ENCODE measurements at regions not wholly inside any gene's neighbourhood (a gene's known extent, or its start where the extent isn't known, plus 50 kb on each side); places are given as distances from the start of the nearest gene placed in this dataset.

- no peak for DNase-seq (ENCODE audit: low read depth in 2 of 2)
- H2AFZ ChIP-seq (ENCODE audit: low read length), result no peak overlapping the region
- H3K27me3 ChIP-seq (ENCODE audit: control insufficient read depth, insufficient read depth, low read length), result no peaks in the 10 kb centered on the region
- H4K20me1 ChIP-seq (ENCODE audit: control insufficient read depth, extremely low read depth, insufficient read depth, low read length), result no peaks in the 10 kb centered on the region
- no peaks in the 10 kb centered on the region for H3K36me3 ChIP-seq (ENCODE audit: control insufficient read depth, insufficient read depth, low read length)
- H3K4me1 ChIP-seq (ENCODE audit: control insufficient read depth, extremely low read depth, insufficient read depth, low read length), result no peaks in the 10 kb centered on the region
- TF ChIP-seq, protein P1, sequence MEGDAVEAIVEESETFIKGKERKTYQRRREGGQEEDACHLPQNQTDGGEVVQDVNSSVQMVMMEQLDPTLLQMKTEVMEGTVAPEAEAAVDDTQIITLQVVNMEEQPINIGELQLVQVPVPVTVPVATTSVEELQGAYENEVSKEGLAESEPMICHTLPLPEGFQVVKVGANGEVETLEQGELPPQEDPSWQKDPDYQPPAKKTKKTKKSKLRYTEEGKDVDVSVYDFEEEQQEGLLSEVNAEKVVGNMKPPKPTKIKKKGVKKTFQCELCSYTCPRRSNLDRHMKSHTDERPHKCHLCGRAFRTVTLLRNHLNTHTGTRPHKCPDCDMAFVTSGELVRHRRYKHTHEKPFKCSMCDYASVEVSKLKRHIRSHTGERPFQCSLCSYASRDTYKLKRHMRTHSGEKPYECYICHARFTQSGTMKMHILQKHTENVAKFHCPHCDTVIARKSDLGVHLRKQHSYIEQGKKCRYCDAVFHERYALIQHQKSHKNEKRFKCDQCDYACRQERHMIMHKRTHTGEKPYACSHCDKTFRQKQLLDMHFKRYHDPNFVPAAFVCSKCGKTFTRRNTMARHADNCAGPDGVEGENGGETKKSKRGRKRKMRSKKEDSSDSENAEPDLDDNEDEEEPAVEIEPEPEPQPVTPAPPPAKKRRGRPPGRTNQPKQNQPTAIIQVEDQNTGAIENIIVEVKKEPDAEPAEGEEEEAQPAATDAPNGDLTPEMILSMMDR (conservative IDR thresholded peaks at IDR 0.05 in 1 of 2, IDR thresholded peaks at IDR 0.05 in 1 of 2; ENCODE audit: low read depth in 1 of 2, low read length in 2 of 2), result no peak
- no peak for TF ChIP-seq EZH2 (IDR thresholded peaks at IDR 0.05; ENCODE audit: low read length, missing control alignments)
- H3K9me3 ChIP-seq (ENCODE audit: control insufficient read depth, insufficient read depth, low read depth, low read length), result no peaks in the 10 kb centered on the region
- no peaks in the 10 kb centered on the region for H3K79me2 ChIP-seq (ENCODE audit: control insufficient read depth, insufficient read depth, low read length)
- no peak overlapping the region for H3K4me3 ChIP-seq (replicated peaks in 1 of 4; ENCODE audit: control extremely low read depth in 1 of 4, insufficient read depth in 1 of 4, low read depth in 3 of 4, low read length in 4 of 4)
- H3K27ac ChIP-seq (ENCODE audit: insufficient read depth, low read length), result no peak overlapping the region
- no peak overlapping the region for H3K4me2 ChIP-seq (ENCODE audit: extremely low read depth, insufficient read depth, low read length)
- no peak overlapping the region for H3K9ac ChIP-seq (ENCODE audit: insufficient read depth, low read length)
These were observed 269.3 kb upstream of the LYPLAL1 start for GRCh38 chr1:218904416-218904815.

DNA sequence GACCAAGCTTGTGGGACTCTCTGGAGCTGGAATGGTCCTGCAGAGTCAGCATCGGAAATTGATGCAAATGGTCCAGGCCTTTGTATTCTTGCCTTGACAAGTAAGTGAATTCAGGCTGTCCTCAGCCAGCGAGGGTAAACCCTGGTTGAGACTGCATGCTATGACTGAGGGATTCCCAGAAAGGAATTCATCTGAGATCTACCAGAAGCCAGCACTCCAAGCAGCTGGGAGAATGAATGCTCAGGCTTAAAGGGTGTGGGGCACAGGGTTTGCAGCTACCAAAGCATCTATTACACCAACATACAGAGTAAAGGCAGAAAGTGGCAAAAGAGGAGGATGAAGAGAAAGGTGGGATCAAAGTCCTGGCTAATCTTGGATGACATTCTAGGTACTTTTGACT lies 257.0 kb upstream of the LYPLAL1 start:
- H3K27ac ChIP-seq (ENCODE audit: insufficient read depth, low read length), result no peak overlapping the region
- no peaks in the 10 kb centered on the region for H3K79me2 ChIP-seq (ENCODE audit: control insufficient read depth, insufficient read depth, low read length)
- no peaks in the 10 kb centered on the region for H4K20me1 ChIP-seq (ENCODE audit: control insufficient read depth, extremely low read depth, insufficient read depth, low read length)
- H3K27me3 ChIP-seq (ENCODE audit: control insufficient read depth, insufficient read depth, low read length), result no peaks in the 10 kb centered on the region
- no peak for DNase-seq (ENCODE audit: low read depth in 2 of 2)
- H3K4me1 ChIP-seq (ENCODE audit: control insufficient read depth, extremely low read depth, insufficient read depth, low read length), result no peaks in the 10 kb centered on the region
- H3K9ac ChIP-seq (ENCODE audit: insufficient read depth, low read length), result no peak overlapping the region
- H3K9me3 ChIP-seq (ENCODE audit: control insufficient read depth, insufficient read depth, low read depth, low read length), result no peaks in the 10 kb centered on the region
- no peak overlapping the region for H3K4me3 ChIP-seq (replicated peaks in 1 of 4; ENCODE audit: control extremely low read depth in 1 of 4, insufficient read depth in 1 of 4, low read depth in 3 of 4, low read length in 4 of 4)
- H3K4me2 ChIP-seq (ENCODE audit: extremely low read depth, insufficient read depth, low read length), result no peak overlapping the region
- H3K36me3 ChIP-seq (ENCODE audit: control insufficient read depth, insufficient read depth, low read length), result no peaks in the 10 kb centered on the region
- TF ChIP-seq, protein P1 (conservative IDR thresholded peaks at IDR 0.05 in 1 of 2, IDR thresholded peaks at IDR 0.05 in 1 of 2; ENCODE audit: low read depth in 1 of 2, low read length in 2 of 2), result no peak
- TF ChIP-seq EZH2 (IDR thresholded peaks at IDR 0.05; ENCODE audit: low read length, missing control alignments), result no peak
- H2AFZ ChIP-seq (ENCODE audit: low read length), result no peak overlapping the region

DNA sequence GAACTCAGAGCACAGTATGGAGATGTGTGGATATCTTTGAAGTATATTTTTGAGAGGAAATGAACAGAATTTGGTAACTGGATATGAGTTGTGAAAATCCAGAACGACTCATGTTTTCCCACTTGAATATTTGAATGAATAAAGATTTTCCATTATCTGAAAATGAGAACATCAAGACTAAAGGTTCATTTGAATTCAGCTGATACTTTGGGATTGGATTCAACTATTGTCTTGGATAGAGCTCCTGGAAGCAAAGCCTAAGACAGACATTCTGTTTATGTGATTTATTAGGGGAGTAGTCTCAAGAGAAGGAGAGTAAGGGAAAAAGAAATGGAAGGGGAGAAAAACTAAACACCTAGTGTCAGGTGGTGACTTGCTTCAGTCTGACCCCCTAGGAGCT lies 256.0 kb upstream of the LYPLAL1 start:
- no peaks in the 10 kb centered on the region for H3K9me3 ChIP-seq (ENCODE audit: control insufficient read depth, insufficient read depth, low read depth, low read length)
- peak in 1 of 2 donors; percentile 12 for DNase-seq (ENCODE audit: low read depth in 2 of 2)
- H3K79me2 ChIP-seq (ENCODE audit: control insufficient read depth, insufficient read depth, low read length), result no peaks in the 10 kb centered on the region

More for the DNA sequence above, 256.0 kb upstream of the LYPLAL1 start:
- Histone ChIP-seq H3K9ac (ENCODE audit: insufficient read depth, low read length) (no peak overlapping the region), H3K27me3 (ENCODE audit: control insufficient read depth, insufficient read depth, low read length) (no peaks in the 10 kb centered on the region), H3K27ac (ENCODE audit: insufficient read depth, low read length) (no peak overlapping the region), H3K4me3 (replicated peaks in 1 of 4; ENCODE audit: control extremely low read depth in 1 of 4, insufficient read depth in 1 of 4, low read depth in 3 of 4, low read length in 4 of 4) (no peak overlapping the region), H3K4me1 (ENCODE audit: control insufficient read depth, extremely low read depth, insufficient read depth, low read length) (no peaks in the 10 kb centered on the region), H3K4me2 (ENCODE audit: extremely low read depth, insufficient read depth, low read length) (no peak overlapping the region), H3K36me3 (ENCODE audit: control insufficient read depth, insufficient read depth, low read length) (no peaks in the 10 kb centered on the region), H2AFZ (ENCODE audit: low read length) (no peak overlapping the region), H4K20me1 (ENCODE audit: control insufficient read depth, extremely low read depth, insufficient read depth, low read length) (no peaks in the 10 kb centered on the region)
- TF ChIP-seq, protein P1 (conservative IDR thresholded peaks at IDR 0.05 in 1 of 2, IDR thresholded peaks at IDR 0.05 in 1 of 2; ENCODE audit: low read depth in 1 of 2, low read length in 2 of 2), result no peak
- TF ChIP-seq EZH2 (IDR thresholded peaks at IDR 0.05; ENCODE audit: low read length, missing control alignments), result no peak
